MCF 10A (cell line): ENCODE measurements at regions not wholly inside any gene's neighbourhood (a gene's known extent, or its start where the extent isn't known, plus 50 kb on each side); places are given as distances from the start of the nearest gene placed in this dataset.

Experiments
- BruUV-seq: library from RNA; stranded (reverse); fragments of 400-500 nt; replicated peaks from 2 replicates; lab custom pipeline; 2021; lab: Mats Ljungman, UMichigan
- CTCF ChIA-PET: fragments of 300-600 bp; sonication (Branson Sonifier 250); formaldehyde crosslinking; extraction: SDS; loops from one replicate; lab custom pipeline; 2021; ENCODE audit warnings: antibody characterized with exemption, inconsistent platforms; lab: Yijun Ruan, JAX
- POLR2A ChIA-PET: fragments of 300-600, 350-650 bp; sonication (Branson Sonifier 250); formaldehyde crosslinking; extraction: SDS; loops from one replicate; lab custom pipeline; 2020; ENCODE audit warnings: antibody characterized with exemption, inconsistent platforms; lab: Yijun Ruan, JAX
- DNase-seq: peaks from one replicate; pipeline ENCODE4 v3.0.0-alpha.2; 2018; ENCODE audit not compliant: unreplicated experiment
- H3K27ac Mint-ChIP-seq: one replicate; pipeline ENCODE4 v1.8.0; 2022; ENCODE audit warnings: mild to moderate bottlenecking, low read depth, mixed read lengths; ENCODE audit not compliant: unreplicated experiment
- H3K27me3 Mint-ChIP-seq: one replicate; pipeline ENCODE4 v1.8.0; 2022; ENCODE audit warnings: mixed read lengths; ENCODE audit not compliant: insufficient read depth, unreplicated experiment
- H3K36me3 Mint-ChIP-seq: one replicate; pipeline ENCODE4 v1.8.0; 2022; ENCODE audit warnings: mild to moderate bottlenecking, moderate library complexity, mixed read lengths; ENCODE audit not compliant: insufficient read depth, unreplicated experiment
- H3K4me1 Mint-ChIP-seq: one replicate; pipeline ENCODE4 v1.8.0; 2022; ENCODE audit warnings: mixed read lengths; ENCODE audit not compliant: insufficient read depth, unreplicated experiment
- H3K4me3 Mint-ChIP-seq: one replicate; pipeline ENCODE4 v1.8.0; 2022; ENCODE audit warnings: mild to moderate bottlenecking, moderate library complexity, mixed read lengths; ENCODE audit not compliant: unreplicated experiment
- H3K9me3 Mint-ChIP-seq: one replicate; pipeline ENCODE4 v1.8.0; 2022; ENCODE audit warnings: mixed read lengths; ENCODE audit not compliant: unreplicated experiment
- intact Hi-C: fragments of 100-400 bp; cut with micrococcal nuclease; formaldehyde crosslinking; loops from 2 replicates; pipeline ENCODE4 v1.14.1; 2022
- TF ChIP-seq, protein P1 (sequence below): fragments of 200-600 bp; IDR thresholded peaks from one replicate; pipeline ENCODE4 v1.8.0; 2022; ENCODE audit warnings: antibody characterized with exemption, mild to moderate bottlenecking; ENCODE audit not compliant: unreplicated experiment

GRCh38 chr9:13990331-13990730 lies 323.6 kb downstream of the NFIB start:
- ChIA-PET POLR2A (no interaction called here), CTCF (interaction anchor here (1.6 kb wide), 1 partner anchor 10 kb away, joined by 6 read pairs; no protein-coding TSS in a partner anchor)
- Mint-ChIP-seq H3K4me1 (no peaks in the 10 kb centered on the region), H3K4me3 (no peak overlapping the region), H3K9me3 (peaks cover 7% of the 10 kb centered on the region), H3K36me3 (no peaks in the 10 kb centered on the region), H3K27me3 (no peaks in the 10 kb centered on the region), H3K27ac (no peak overlapping the region)
- intact Hi-C loops, result no loop called here
- BruUV-seq, result no TSS peak
- TF ChIP-seq, protein P1, sequence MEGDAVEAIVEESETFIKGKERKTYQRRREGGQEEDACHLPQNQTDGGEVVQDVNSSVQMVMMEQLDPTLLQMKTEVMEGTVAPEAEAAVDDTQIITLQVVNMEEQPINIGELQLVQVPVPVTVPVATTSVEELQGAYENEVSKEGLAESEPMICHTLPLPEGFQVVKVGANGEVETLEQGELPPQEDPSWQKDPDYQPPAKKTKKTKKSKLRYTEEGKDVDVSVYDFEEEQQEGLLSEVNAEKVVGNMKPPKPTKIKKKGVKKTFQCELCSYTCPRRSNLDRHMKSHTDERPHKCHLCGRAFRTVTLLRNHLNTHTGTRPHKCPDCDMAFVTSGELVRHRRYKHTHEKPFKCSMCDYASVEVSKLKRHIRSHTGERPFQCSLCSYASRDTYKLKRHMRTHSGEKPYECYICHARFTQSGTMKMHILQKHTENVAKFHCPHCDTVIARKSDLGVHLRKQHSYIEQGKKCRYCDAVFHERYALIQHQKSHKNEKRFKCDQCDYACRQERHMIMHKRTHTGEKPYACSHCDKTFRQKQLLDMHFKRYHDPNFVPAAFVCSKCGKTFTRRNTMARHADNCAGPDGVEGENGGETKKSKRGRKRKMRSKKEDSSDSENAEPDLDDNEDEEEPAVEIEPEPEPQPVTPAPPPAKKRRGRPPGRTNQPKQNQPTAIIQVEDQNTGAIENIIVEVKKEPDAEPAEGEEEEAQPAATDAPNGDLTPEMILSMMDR, result no peak
- no peak for DNase-seq

DNA sequence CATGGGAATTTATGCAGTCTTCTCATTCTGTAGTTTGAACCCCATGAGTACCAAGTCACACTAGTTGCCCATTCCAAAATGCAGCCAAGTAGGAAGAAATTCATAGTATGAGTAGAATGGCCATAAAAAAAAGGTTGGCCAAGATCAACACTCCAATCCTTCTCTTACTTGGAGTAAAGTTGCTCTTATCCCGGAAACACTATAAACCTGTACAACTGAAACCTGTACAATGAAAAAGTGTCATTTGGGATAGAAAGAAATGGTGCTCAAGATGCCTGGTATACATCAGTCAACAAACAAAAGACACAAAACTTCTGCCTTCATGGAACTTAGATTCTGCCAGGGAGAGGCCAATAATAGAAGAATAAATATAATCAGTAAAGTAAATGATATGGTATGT lies 325.0 kb downstream of the NFIB start:
- no peak for DNase-seq
- Mint-ChIP-seq H3K27ac (no peak overlapping the region), H3K4me3 (no peak overlapping the region), H3K4me1 (no peaks in the 10 kb centered on the region), H3K9me3 (peaks cover 7% of the 10 kb centered on the region), H3K36me3 (no peaks in the 10 kb centered on the region), H3K27me3 (no peaks in the 10 kb centered on the region)
- TF ChIP-seq, protein P1, result no peak
- CTCF ChIA-PET, result interaction anchor here (0.6 to 0.7 kb wide), 2 partner anchors 27 to 995 kb away, joined by 3 to 4 read pairs; no protein-coding TSS in a partner anchor
- POLR2A ChIA-PET, result no interaction called here
- intact Hi-C loops, result no loop called here
- no TSS peak for BruUV-seq

DNA sequence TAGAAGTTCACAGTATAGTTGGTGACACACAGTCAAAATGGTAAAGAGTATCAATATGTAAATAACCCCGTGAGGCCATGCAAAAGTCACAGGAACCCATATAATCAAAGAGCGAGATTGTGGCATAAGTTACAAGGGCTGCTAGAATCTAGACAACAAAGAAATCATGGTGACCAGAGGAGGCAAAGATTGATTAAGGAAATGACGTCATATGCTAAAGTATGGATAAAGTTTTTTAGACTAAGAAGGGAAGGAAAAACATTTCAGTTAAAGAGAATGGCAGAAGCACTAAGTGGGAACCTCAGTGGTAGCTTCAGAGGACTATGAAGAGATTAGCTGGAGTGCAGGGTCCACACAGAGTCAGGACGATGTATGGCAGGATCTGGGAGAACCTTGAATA lies 330.3 kb downstream of the NFIB start:
- no peaks in the 10 kb centered on the region for H3K27me3 Mint-ChIP-seq
- intact Hi-C loops, result no loop called here
- POLR2A ChIA-PET, result no interaction called here
- TF ChIP-seq, protein P1, result no peak
- peaks cover 7% of the 10 kb centered on the region for H3K4me1 Mint-ChIP-seq
- no peaks in the 10 kb centered on the region for H3K36me3 Mint-ChIP-seq
- H3K27ac Mint-ChIP-seq, result no peak overlapping the region
- DNase-seq, result no peak
- CTCF ChIA-PET, result no interaction called here
- H3K4me3 Mint-ChIP-seq, result no peak overlapping the region
- BruUV-seq, result no TSS peak
- H3K9me3 Mint-ChIP-seq, result peaks cover 7% of the 10 kb centered on the region

- no peaks in the 10 kb centered on the region for H3K9me3 Mint-ChIP-seq
These were observed 334.0 kb downstream of the NFIB start for GRCh38 chr9:13979941-13980318.

More at GRCh38 chr9:13979941-13980318, 334.0 kb downstream of the NFIB start:
- no peak for DNase-seq
- TF ChIP-seq, protein P1, result no peak
- no TSS peak for BruUV-seq
- peaks cover 7% of the 10 kb centered on the region for H3K4me1 Mint-ChIP-seq
- ChIA-PET POLR2A (interaction anchor here (1.0 to 2.8 kb wide), 2 partner anchors 12 to 35 kb away, joined by 3 to 9 read pairs; no protein-coding TSS in a partner anchor), CTCF (interaction anchor here (1.8 kb wide), 1 partner anchor 11 kb away, joined by 6 read pairs; no protein-coding TSS in a partner anchor)
- no peak overlapping the region for H3K27ac Mint-ChIP-seq
- H3K36me3 Mint-ChIP-seq, result no peaks in the 10 kb centered on the region
- intact Hi-C loops, result no loop called here
- H3K4me3 Mint-ChIP-seq, result no peak overlapping the region
- no peaks in the 10 kb centered on the region for H3K27me3 Mint-ChIP-seq
